ENCODE measurements at regions not wholly inside any gene's neighbourhood (a gene's known extent, or its start where the extent isn't known, plus 50 kb on each side); places are given as distances from the start of the nearest gene placed in this dataset.

- TF ChIP-seq CTCF (IDR thresholded peaks at IDR 0.05) (no peak), POLR2A (IDR thresholded peaks at IDR 0.05) (no peak)
These were observed 167.8 kb downstream of the OLFM1 start for GRCh38 chr9:135255033-135255840.
